PC-3 (cell line): ENCODE measurements at regions not wholly inside any gene's neighbourhood (a gene's known extent, or its start where the extent isn't known, plus 50 kb on each side); places are given as distances from the start of the nearest gene placed in this dataset.

ENCODE experiments used
- EZH2phosphoT487 ChIP-seq: fragments of 300-600 bp; sonication (generic); IDR thresholded peaks from 2 replicates; pipeline ENCODE4 v1.6.1; 2018; ENCODE audit warnings: mild to moderate bottlenecking, antibody characterized with exemption, low read length, borderline replicate concordance
- TF ChIP-seq, protein P1 (sequence below): fragments of 300-600 bp; sonication (generic); conservative IDR thresholded peaks from 2 replicates; pipeline ENCODE4 v1.5.1; 2017; ENCODE audit warnings: antibody characterized with exemption, low read depth, mild to moderate bottlenecking, low read length

DNA sequence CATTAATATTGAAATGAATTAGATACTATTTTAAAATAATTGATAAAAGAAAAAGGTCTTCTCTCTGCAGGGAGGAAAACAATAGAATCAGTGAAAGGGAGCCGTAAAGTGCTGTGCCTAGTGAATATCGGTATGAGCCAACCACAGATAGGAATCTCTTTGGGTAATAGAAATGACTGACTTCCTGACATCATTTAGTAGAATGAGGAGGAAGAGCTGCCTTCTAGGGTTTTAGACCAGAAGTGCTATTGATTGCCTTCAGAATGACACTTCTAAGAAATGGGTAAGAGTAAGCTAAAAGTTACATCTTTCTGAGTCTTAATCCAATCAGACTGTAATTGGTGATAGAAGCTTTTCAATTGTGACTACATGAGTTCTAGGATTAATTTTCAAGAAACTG lies 134.0 kb upstream of the MAP9 start:
- TF ChIP-seq, protein P1, sequence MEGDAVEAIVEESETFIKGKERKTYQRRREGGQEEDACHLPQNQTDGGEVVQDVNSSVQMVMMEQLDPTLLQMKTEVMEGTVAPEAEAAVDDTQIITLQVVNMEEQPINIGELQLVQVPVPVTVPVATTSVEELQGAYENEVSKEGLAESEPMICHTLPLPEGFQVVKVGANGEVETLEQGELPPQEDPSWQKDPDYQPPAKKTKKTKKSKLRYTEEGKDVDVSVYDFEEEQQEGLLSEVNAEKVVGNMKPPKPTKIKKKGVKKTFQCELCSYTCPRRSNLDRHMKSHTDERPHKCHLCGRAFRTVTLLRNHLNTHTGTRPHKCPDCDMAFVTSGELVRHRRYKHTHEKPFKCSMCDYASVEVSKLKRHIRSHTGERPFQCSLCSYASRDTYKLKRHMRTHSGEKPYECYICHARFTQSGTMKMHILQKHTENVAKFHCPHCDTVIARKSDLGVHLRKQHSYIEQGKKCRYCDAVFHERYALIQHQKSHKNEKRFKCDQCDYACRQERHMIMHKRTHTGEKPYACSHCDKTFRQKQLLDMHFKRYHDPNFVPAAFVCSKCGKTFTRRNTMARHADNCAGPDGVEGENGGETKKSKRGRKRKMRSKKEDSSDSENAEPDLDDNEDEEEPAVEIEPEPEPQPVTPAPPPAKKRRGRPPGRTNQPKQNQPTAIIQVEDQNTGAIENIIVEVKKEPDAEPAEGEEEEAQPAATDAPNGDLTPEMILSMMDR: no peak
- no peak for TF ChIP-seq EZH2phosphoT487
